HepG2 (cell line): ENCODE measurements at regions not wholly inside any gene's neighbourhood (a gene's known extent, or its start where the extent isn't known, plus 50 kb on each side); places are given as distances from the start of the nearest gene placed in this dataset.
A peak's percentile ranks its signal among the peaks of the same experiment; 100 is the strongest.

Source experiments
- AGO2 ChIP-seq: fragments of 200-400 bp; formaldehyde crosslinking; optimal IDR thresholded peaks from 2 replicates; pipeline ENCODE3; 2017; ENCODE audit warnings: mild to moderate bottlenecking, low read depth, low read length, moderate library complexity
- AHDC1 ChIP-seq: sonication (generic); formaldehyde crosslinking; IDR thresholded peaks from 2 replicates; pipeline ENCODE4 v1.5.1; 2020; ENCODE audit warnings: mild to moderate bottlenecking, missing genetic modification reagents, borderline replicate concordance
- HNRNPK ChIP-seq: fragments of 200-400 bp; formaldehyde crosslinking; IDR thresholded peaks from 2 replicates; pipeline ENCODE4 v1.6.1; 2018; ENCODE audit warnings: low read length, low read depth, moderate library complexity, mild to moderate bottlenecking; ENCODE audit not compliant: poor library complexity, severe bottlenecking
- JARID2 ChIP-seq: sonication (generic); formaldehyde crosslinking; IDR thresholded peaks from 2 replicates; pipeline ENCODE4 v1.8.1; 2023; ENCODE audit warnings: missing genetic modification reagents, inconsistent platforms; ENCODE audit not compliant: insufficient replicate concordance
- MLX ChIP-seq: IDR thresholded peaks from 2 replicates; pipeline ENCODE4 v1.6.1; 2016
- NCOA2 ChIP-seq: sonication (generic); formaldehyde crosslinking; IDR thresholded peaks from 2 replicates; pipeline ENCODE4 v1.8.0; 2022; ENCODE audit warnings: inconsistent platforms
- PLRG1 ChIP-seq: fragments of 450-650 bp; conservative IDR thresholded peaks from 2 replicates; pipeline ENCODE4 v1.6.1; 2016
- RXRA ChIP-seq: sonication (generic); formaldehyde crosslinking; IDR thresholded peaks from 2 replicates; pipeline ENCODE4 v1.5.1; 2020; ENCODE audit warnings: missing genetic modification reagents
- SP1 ChIP-seq, 2 experiments: fragments of 450-650 bp in 1 of 2; sonication (generic) in 1 of 2; formaldehyde crosslinking in 1 of 2; IDR thresholded peaks; 2 replicates each; pipeline versions ENCODE4 v1.4.0 to v1.6.1; 2016 to 2020; ENCODE audit warnings: missing genetic modification reagents in 1 of 2
- TCF7 ChIP-seq: sonication (generic); IDR thresholded peaks from 2 replicates; pipeline ENCODE4 v1.6.1; 2016; ENCODE audit warnings: antibody characterized with exemption, low read depth
- ZFP82 ChIP-seq: sonication (generic); formaldehyde crosslinking; IDR thresholded peaks from 2 replicates; pipeline ENCODE4 v1.5.1; 2020; ENCODE audit warnings: mild to moderate bottlenecking, missing genetic modification reagents, borderline replicate concordance
- ZMYM2 ChIP-seq: sonication (generic); formaldehyde crosslinking; IDR thresholded peaks from 2 replicates; pipeline ENCODE4 v1.8.0; 2022; ENCODE audit warnings: mild to moderate bottlenecking, missing genetic modification reagents
- ZNF101 ChIP-seq: sonication (generic); formaldehyde crosslinking; IDR thresholded peaks from 2 replicates; pipeline ENCODE4 v1.4.0; 2020; ENCODE audit warnings: mild to moderate bottlenecking, low read depth, missing genetic modification reagents, borderline replicate concordance
- ZNF563 ChIP-seq: sonication (generic); formaldehyde crosslinking; IDR thresholded peaks from 2 replicates; pipeline ENCODE4 v1.8.0; 2022; ENCODE audit warnings: mild to moderate bottlenecking, moderate library complexity, missing genetic modification reagents
- ZNF737 ChIP-seq: sonication (generic); formaldehyde crosslinking; IDR thresholded peaks from 2 replicates; pipeline ENCODE4 v1.5.0; 2020; ENCODE audit warnings: missing genetic modification reagents, mild to moderate bottlenecking, borderline replicate concordance
- ZSCAN29 ChIP-seq: sonication (generic); formaldehyde crosslinking; conservative IDR thresholded peaks from 2 replicates; pipeline ENCODE4 v1.4.0; 2020; ENCODE audit warnings: mild to moderate bottlenecking, missing genetic modification reagents
- TF ChIP-seq, protein P1 (sequence below): sonication (generic); formaldehyde crosslinking; IDR thresholded peaks from 2 replicates; pipeline ENCODE4 v1.4.0; 2020; ENCODE audit warnings: missing genetic modification reagents
- TF ChIP-seq, protein P2 (sequence below): sonication (generic); formaldehyde crosslinking; IDR thresholded peaks from 2 replicates; pipeline ENCODE4 v1.5.0; 2020; ENCODE audit warnings: missing genetic modification reagents
- TF ChIP-seq, protein P3 (sequence below): sonication (generic); formaldehyde crosslinking; conservative IDR thresholded peaks from 2 replicates; pipeline ENCODE4 v1.4.0; 2020; ENCODE audit warnings: missing genetic modification reagents

DNA sequence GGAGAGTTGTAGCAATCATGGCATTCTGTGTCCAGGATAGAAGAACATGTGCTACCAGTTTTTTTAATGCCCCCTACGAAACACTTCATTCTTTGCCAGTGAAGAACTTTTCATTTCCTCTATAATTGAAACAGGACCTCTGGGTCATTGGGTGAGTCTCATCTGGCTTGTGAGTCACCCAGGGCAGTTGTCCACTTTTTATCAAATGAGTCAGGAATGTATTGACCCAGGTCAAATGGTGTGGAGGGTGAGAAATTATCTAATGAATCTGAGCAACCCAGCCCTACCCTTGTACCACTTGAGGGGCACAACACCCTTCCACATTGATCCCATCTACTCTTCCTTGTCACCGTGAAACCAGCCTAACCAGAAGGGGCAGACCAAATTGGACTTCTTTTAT is 417.3 kb upstream of the PROX1 start (continued):
- TF ChIP-seq HNRNPK (no peak), TCF7 (0 out of 2 replicates have a peak, but pooled peaks have one; percentile 33), ZSCAN29 (CRISPR knock-in tag) (no peak), RXRA (CRISPR knock-in tag) (no peak), ZNF101 (no peak), ZNF737 (CRISPR knock-in tag) (no peak), MLX (CRISPR knock-in tag) (no peak), ZNF563 (CRISPR knock-in tag) (no peak), ZMYM2 (CRISPR knock-in tag) (no peak), ZFP82 (no peak), AHDC1 (peak; percentile 38; the same call in 1 of the 2 replicates), AGO2 (no peak), JARID2 (no peak), PLRG1 (no peak), NCOA2 (no peak), SP1 (IDR thresholded peaks at IDR 0.05) (no peak), SP1 (CRISPR knock-in tag; IDR thresholded peaks at IDR 0.05) (no peak)
- TF ChIP-seq, protein P1, sequence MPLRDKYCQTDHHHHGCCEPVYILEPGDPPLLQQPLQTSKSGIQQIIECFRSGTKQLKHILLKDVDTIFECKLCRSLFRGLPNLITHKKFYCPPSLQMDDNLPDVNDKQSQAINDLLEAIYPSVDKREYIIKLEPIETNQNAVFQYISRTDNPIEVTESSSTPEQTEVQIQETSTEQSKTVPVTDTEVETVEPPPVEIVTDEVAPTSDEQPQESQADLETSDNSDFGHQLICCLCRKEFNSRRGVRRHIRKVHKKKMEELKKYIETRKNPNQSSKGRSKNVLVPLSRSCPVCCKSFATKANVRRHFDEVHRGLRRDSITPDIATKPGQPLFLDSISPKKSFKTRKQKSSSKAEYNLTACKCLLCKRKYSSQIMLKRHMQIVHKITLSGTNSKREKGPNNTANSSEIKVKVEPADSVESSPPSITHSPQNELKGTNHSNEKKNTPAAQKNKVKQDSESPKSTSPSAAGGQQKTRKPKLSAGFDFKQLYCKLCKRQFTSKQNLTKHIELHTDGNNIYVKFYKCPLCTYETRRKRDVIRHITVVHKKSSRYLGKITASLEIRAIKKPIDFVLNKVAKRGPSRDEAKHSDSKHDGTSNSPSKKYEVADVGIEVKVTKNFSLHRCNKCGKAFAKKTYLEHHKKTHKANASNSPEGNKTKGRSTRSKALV (CRISPR knock-in tag), result no peak
- TF ChIP-seq, protein P2, sequence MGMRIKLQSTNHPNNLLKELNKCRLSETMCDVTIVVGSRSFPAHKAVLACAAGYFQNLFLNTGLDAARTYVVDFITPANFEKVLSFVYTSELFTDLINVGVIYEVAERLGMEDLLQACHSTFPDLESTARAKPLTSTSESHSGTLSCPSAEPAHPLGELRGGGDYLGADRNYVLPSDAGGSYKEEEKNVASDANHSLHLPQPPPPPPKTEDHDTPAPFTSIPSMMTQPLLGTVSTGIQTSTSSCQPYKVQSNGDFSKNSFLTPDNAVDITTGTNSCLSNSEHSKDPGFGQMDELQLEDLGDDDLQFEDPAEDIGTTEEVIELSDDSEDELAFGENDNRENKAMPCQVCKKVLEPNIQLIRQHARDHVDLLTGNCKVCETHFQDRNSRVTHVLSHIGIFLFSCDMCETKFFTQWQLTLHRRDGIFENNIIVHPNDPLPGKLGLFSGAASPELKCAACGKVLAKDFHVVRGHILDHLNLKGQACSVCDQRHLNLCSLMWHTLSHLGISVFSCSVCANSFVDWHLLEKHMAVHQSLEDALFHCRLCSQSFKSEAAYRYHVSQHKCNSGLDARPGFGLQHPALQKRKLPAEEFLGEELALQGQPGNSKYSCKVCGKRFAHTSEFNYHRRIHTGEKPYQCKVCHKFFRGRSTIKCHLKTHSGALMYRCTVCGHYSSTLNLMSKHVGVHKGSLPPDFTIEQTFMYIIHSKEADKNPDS, result no peak
- TF ChIP-seq, protein P3, sequence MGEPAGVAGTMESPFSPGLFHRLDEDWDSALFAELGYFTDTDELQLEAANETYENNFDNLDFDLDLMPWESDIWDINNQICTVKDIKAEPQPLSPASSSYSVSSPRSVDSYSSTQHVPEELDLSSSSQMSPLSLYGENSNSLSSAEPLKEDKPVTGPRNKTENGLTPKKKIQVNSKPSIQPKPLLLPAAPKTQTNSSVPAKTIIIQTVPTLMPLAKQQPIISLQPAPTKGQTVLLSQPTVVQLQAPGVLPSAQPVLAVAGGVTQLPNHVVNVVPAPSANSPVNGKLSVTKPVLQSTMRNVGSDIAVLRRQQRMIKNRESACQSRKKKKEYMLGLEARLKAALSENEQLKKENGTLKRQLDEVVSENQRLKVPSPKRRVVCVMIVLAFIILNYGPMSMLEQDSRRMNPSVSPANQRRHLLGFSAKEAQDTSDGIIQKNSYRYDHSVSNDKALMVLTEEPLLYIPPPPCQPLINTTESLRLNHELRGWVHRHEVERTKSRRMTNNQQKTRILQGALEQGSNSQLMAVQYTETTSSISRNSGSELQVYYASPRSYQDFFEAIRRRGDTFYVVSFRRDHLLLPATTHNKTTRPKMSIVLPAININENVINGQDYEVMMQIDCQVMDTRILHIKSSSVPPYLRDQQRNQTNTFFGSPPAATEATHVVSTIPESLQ, result no peak
